ENCODE measurements at regions not wholly inside any gene's neighbourhood (a gene's known extent, or its start where the extent isn't known, plus 50 kb on each side); places are given as distances from the start of the nearest gene placed in this dataset.

GRCh38 chr10:30190577-30191552 is 131.5 kb upstream of the JCAD start:
- no peaks in the 10 kb centered on the region for H3F3A ChIP-seq (ENCODE audit: control insufficient read depth, insufficient read depth)
- H3K4me1 ChIP-seq (ENCODE audit: control insufficient read depth, low read length), result no peaks in the 10 kb centered on the region
- H3K36me3 ChIP-seq (ENCODE audit: control insufficient read depth, low read length), result no peaks in the 10 kb centered on the region
- no peaks in the 10 kb centered on the region for H3K27me3 ChIP-seq (ENCODE audit: control insufficient read depth, low read length)
- H3K9me3 ChIP-seq (ENCODE audit: control insufficient read depth, insufficient read depth, low read length), result no peaks in the 10 kb centered on the region
- H3K4me3 ChIP-seq (ENCODE audit: low read length), result no peak overlapping the region
- TF ChIP-seq EZH2phosphoT487 (IDR thresholded peaks at IDR 0.05; ENCODE audit: borderline replicate concordance, low read length) (no peak), CTCF (IDR thresholded peaks at IDR 0.05; ENCODE audit: low read depth, low read length, poor library complexity, severe bottlenecking) (no peak)
- no peak overlapping the region for H3K27ac ChIP-seq (ENCODE audit: low read depth, low read length)
- H3K79me2 ChIP-seq (ENCODE audit: control insufficient read depth, low read length), result no peaks in the 10 kb centered on the region
- H3K9me2 ChIP-seq (replicated peaks; ENCODE audit: control insufficient read depth, low read length), result no peaks in the 10 kb centered on the region
- H4K20me1 ChIP-seq (ENCODE audit: control insufficient read depth, insufficient read depth, low read depth, low read length), result no peaks in the 10 kb centered on the region
- H3K4me2 ChIP-seq (ENCODE audit: low read length), result no peak overlapping the region

- H3K79me2 ChIP-seq (ENCODE audit: control insufficient read depth, low read length), result no peaks in the 10 kb centered on the region
- H3K27ac ChIP-seq (ENCODE audit: low read depth, low read length), result no peak overlapping the region
- no peaks in the 10 kb centered on the region for H3K9me2 ChIP-seq (replicated peaks; ENCODE audit: control insufficient read depth, low read length)
- H3K4me2 ChIP-seq (ENCODE audit: low read length), result no peak overlapping the region
- no peak overlapping the region for H3K4me3 ChIP-seq (ENCODE audit: low read length)
- H3K36me3 ChIP-seq (ENCODE audit: control insufficient read depth, low read length), result no peaks in the 10 kb centered on the region
- H4K20me1 ChIP-seq (ENCODE audit: control insufficient read depth, insufficient read depth, low read depth, low read length), result no peaks in the 10 kb centered on the region
- H3K9me3 ChIP-seq (ENCODE audit: control insufficient read depth, insufficient read depth, low read length), result no peaks in the 10 kb centered on the region
- TF ChIP-seq CTCF (IDR thresholded peaks at IDR 0.05; ENCODE audit: low read depth, low read length, poor library complexity, severe bottlenecking) (no peak), EZH2phosphoT487 (IDR thresholded peaks at IDR 0.05; ENCODE audit: borderline replicate concordance, low read length) (no peak)
- no peaks in the 10 kb centered on the region for H3F3A ChIP-seq (ENCODE audit: control insufficient read depth, insufficient read depth)
- no peaks in the 10 kb centered on the region for H3K27me3 ChIP-seq (ENCODE audit: control insufficient read depth, low read length)
- H3K4me1 ChIP-seq (ENCODE audit: control insufficient read depth, low read length), result no peaks in the 10 kb centered on the region
These were observed 129.8 kb upstream of the JCAD start for GRCh38 chr10:30189238-30189580.

GRCh38 chr10:30188556-30189237 is 129.3 kb upstream of the JCAD start:
- Histone ChIP-seq H3F3A (ENCODE audit: control insufficient read depth, insufficient read depth) (no peaks in the 10 kb centered on the region), H4K20me1 (ENCODE audit: control insufficient read depth, insufficient read depth, low read depth, low read length) (no peaks in the 10 kb centered on the region), H3K4me3 (ENCODE audit: low read length) (no peak overlapping the region), H3K4me2 (ENCODE audit: low read length) (no peak overlapping the region), H3K79me2 (ENCODE audit: control insufficient read depth, low read length) (no peaks in the 10 kb centered on the region), H3K4me1 (ENCODE audit: control insufficient read depth, low read length) (no peaks in the 10 kb centered on the region), H3K9me2 (replicated peaks; ENCODE audit: control insufficient read depth, low read length) (no peaks in the 10 kb centered on the region), H3K27me3 (ENCODE audit: control insufficient read depth, low read length) (no peaks in the 10 kb centered on the region), H3K9me3 (ENCODE audit: control insufficient read depth, insufficient read depth, low read length) (no peaks in the 10 kb centered on the region), H3K27ac (ENCODE audit: low read depth, low read length) (no peak overlapping the region), H3K36me3 (ENCODE audit: control insufficient read depth, low read length) (no peaks in the 10 kb centered on the region)
- TF ChIP-seq CTCF (IDR thresholded peaks at IDR 0.05; ENCODE audit: low read depth, low read length, poor library complexity, severe bottlenecking) (no peak), EZH2phosphoT487 (IDR thresholded peaks at IDR 0.05; ENCODE audit: borderline replicate concordance, low read length) (no peak)
